Trophoblast cell (in vitro differentiated cells and primary cell): ENCODE measurements at regions not wholly inside any gene's neighbourhood (a gene's known extent, or its start where the extent isn't known, plus 50 kb on each side); places are given as distances from the start of the nearest gene placed in this dataset.
"Not testable (repeated sequence)": the region's sequence is repeated elsewhere in the genome, so short reads cannot be mapped to it uniquely, and the experiment has no call there.

Source experiments
- DNase-seq, 2 donors: peaks; one replicate each; pipeline ENCODE4 v3.0.0-alpha.2; 2016
- H2AFZ ChIP-seq: 2 replicates; pipeline ENCODE4 v1.6.1; 2013; ENCODE audit warnings: low read length, moderate library complexity, mild to moderate bottlenecking; ENCODE audit not compliant: insufficient read depth, poor library complexity
- H2AK5ac ChIP-seq: 2 replicates; pipeline ENCODE4 v1.6.1; 2013; ENCODE audit warnings: mild to moderate bottlenecking, low read length
- H2BK120ac ChIP-seq: 2 replicates; pipeline ENCODE4 v1.6.1; 2013; ENCODE audit warnings: low read length, mild to moderate bottlenecking, moderate library complexity; ENCODE audit not compliant: insufficient read depth, poor library complexity
- H2BK12ac ChIP-seq: 2 replicates; pipeline ENCODE4 v1.6.1; 2013; ENCODE audit warnings: mild to moderate bottlenecking, low read length, moderate library complexity
- H2BK5ac ChIP-seq: 2 replicates; pipeline ENCODE4 v1.6.1; 2013; ENCODE audit warnings: low read length, low read depth, moderate library complexity, mild to moderate bottlenecking; ENCODE audit not compliant: poor library complexity
- H3K14ac ChIP-seq: 2 replicates; pipeline ENCODE4 v1.6.1; 2013; ENCODE audit warnings: mild to moderate bottlenecking, low read length
- H3K18ac ChIP-seq: 2 replicates; pipeline ENCODE4 v1.6.1; 2013; ENCODE audit warnings: mild to moderate bottlenecking, low read length
- H3K23ac ChIP-seq: 2 replicates; pipeline ENCODE4 v1.6.1; 2013; ENCODE audit warnings: low read length
- H3K27ac ChIP-seq: 2 replicates; pipeline ENCODE4 v1.5.1; 2013; ENCODE audit warnings: low read depth, mild to moderate bottlenecking, inconsistent platforms, low read length, moderate library complexity
- H3K27me3 ChIP-seq: 2 replicates; pipeline ENCODE4 v1.6.1; 2013; ENCODE audit warnings: inconsistent platforms, mild to moderate bottlenecking, low read length, moderate library complexity; ENCODE audit not compliant: insufficient read depth
- H3K36me3 ChIP-seq, 2 experiments: 1 replicate in 1 of 2; 2 replicates in 1 of 2; pipeline ENCODE4 v1.6.1; 2013; ENCODE audit warnings: low read length in 2 of 2, mild to moderate bottlenecking in 2 of 2, moderate library complexity in 1 of 2; ENCODE audit not compliant: insufficient read depth in 2 of 2, control insufficient read depth in 1 of 2
- H3K4ac ChIP-seq: 2 replicates; pipeline ENCODE4 v1.6.1; 2013; ENCODE audit warnings: low read depth, mild to moderate bottlenecking, low read length, moderate library complexity
- H3K4me1 ChIP-seq, 2 experiments: 1 replicate in 1 of 2; 2 replicates in 1 of 2; pipeline ENCODE4 v1.6.1; 2013; ENCODE audit warnings: low read length in 2 of 2, mild to moderate bottlenecking in 2 of 2, moderate library complexity in 1 of 2; ENCODE audit not compliant: insufficient read depth in 2 of 2, control insufficient read depth in 1 of 2
- H3K4me2 ChIP-seq: 2 replicates; pipeline ENCODE4 v1.6.1; 2013; ENCODE audit warnings: inconsistent platforms, mild to moderate bottlenecking, low read length, moderate library complexity
- H3K4me3 ChIP-seq: 2 replicates; pipeline ENCODE4 v1.5.1; 2013; ENCODE audit warnings: mild to moderate bottlenecking, low read depth, low read length, inconsistent platforms
- H3K79me1 ChIP-seq: one replicate; pipeline ENCODE4 v1.6.1; 2013; ENCODE audit warnings: low read length
- H3K79me2 ChIP-seq: 2 replicates; pipeline ENCODE4 v1.6.1; 2013; ENCODE audit warnings: low read length, mild to moderate bottlenecking; ENCODE audit not compliant: control insufficient read depth, insufficient read depth, poor library complexity
- H3K9ac ChIP-seq: 2 replicates; pipeline ENCODE4 v1.6.1; 2013; ENCODE audit warnings: mild to moderate bottlenecking, low read length
- H3K9me3 ChIP-seq: 2 replicates; pipeline ENCODE4 v1.6.1; 2013; ENCODE audit warnings: low read depth, mild to moderate bottlenecking, control low read depth, inconsistent platforms, low read length; ENCODE audit not compliant: insufficient read depth
- H4K12ac ChIP-seq: 2 replicates; pipeline ENCODE4 v1.6.1; 2013; ENCODE audit warnings: low read depth, mild to moderate bottlenecking, low read length, moderate library complexity
- H4K8ac ChIP-seq: 2 replicates; pipeline ENCODE4 v1.6.1; 2013; ENCODE audit warnings: low read depth, mild to moderate bottlenecking, low read length, moderate library complexity
- H4K91ac ChIP-seq: one replicate; pipeline ENCODE4 v1.6.1; 2013; ENCODE audit warnings: low read depth, mild to moderate bottlenecking, low read length, moderate library complexity
- WGBS: extraction: QIAGEN DNeasy Blood & Tissue Kit; methylation state at CpG from one replicate; pipeline ENCODE4 v1.1.7; 2013; ENCODE audit warnings: missing lambda C conversion rate; ENCODE audit not compliant: insufficient read length, insufficient coverage; ENCODE audit errors: extremely low coverage; 5-methylcytosine and 5-hydroxymethylcytosine counted together

DNA sequence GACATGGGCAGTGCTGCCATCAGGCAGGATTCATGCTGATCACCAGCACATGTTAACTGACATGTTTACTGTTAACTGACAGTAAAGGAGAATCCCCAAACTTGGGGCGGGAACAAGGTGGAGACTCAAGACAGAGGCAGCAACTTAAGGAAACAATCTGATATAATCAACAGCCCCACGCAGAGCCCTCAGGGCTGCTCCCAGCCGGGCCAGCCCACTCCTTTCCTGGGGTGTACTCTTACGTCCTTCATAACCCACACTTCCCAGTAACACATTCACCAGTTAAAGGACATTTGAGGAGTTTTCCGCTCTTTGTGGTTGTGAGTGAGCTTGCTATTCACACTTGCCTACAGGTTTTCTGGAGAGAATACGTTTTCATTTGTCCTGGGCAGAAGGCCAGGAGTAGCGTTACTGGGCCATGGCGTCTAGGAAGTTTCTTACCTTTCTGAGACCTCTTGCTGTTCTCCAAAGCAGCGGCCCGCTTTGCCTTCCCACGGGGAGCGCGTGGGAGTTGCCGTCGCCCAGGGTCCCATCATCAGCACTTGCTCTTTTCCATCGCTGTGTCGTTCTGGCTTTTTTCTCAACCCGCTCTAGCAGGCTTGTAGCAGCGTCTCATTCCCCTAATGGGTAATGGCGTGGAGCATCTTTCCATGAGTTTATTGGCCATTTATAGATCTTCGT is 56.4 kb downstream of the FOXF2 start:
- Histone ChIP-seq H3K4me2 (no peak overlapping the region), H3K79me1 (no peaks in the 10 kb centered on the region), H2AK5ac (no peak overlapping the region), H2BK120ac (no peak overlapping the region), H3K18ac (no peak overlapping the region), H3K9ac (no peak overlapping the region), H3K4me1 (no peaks in the 10 kb centered on the region), H3K4ac (no peak overlapping the region), H3K4me3 (no peak overlapping the region), H4K8ac (no peak overlapping the region), H2AFZ (no peak overlapping the region), H3K9me3 (peaks cover 10% of the 10 kb centered on the region), H3K14ac (no peak overlapping the region), H4K12ac (no peak overlapping the region), H2BK5ac (no peak overlapping the region), H3K36me3 (no peaks in the 10 kb centered on the region), H3K23ac (no peak overlapping the region), H3K27ac (no peak overlapping the region), H4K91ac (no peak overlapping the region), H2BK12ac (no peak overlapping the region), H3K27me3 (no peaks in the 10 kb centered on the region), H3K79me2 (no peaks in the 10 kb centered on the region)
- no CpG with 5 or more reads among the region's 21 CpGs for WGBS
- no peak for DNase-seq

DNA sequence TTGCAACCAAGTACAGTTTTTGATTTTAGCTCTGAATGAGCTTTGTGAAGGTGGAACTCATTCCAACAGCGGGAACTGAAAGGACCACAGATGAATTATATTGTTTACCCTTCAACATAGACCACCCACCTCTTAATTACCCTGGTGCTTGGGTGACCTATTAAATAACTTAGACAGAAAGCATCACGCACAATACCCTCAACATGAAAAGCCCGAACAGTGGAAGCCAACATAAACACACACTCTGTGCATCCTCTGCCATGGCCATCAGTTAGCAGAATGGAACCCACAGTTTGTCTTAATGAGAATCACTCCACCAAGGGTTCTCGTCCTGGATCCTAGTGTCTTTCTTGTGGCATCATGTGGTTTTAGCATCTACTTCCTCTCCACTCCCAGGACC is 60.5 kb downstream of the FOXF2 start:
- no peak overlapping the region for H3K14ac ChIP-seq

DNA sequence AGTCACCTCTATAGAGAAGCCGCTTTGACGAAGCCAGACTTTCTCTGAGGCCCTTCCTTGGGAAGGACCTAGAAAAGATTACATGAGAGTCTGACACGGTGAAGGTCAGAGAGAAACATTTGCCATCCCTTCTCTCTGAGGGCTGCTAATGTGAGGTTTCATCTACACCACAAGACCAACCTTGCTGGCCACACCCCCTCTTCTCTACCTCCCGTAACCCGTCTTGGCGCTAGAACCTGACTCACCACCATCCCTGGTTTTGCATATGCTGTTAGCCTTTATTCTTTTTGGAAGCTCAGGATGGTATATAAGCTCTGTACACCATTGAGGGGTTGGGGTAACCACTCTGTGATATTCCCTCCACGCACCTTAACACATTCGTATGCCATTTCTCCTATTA is 63.6 kb downstream of the FOXF2 start:
- Histone ChIP-seq H3K9me3 (peaks cover 11% of the 10 kb centered on the region), H3K4me1 (no peaks in the 10 kb centered on the region), H3K23ac (no peak overlapping the region), H4K8ac (no peak overlapping the region), H2AK5ac (no peak overlapping the region), H2BK120ac (no peak overlapping the region), H3K4me3 (no peak overlapping the region), H3K14ac (no peak overlapping the region), H3K9ac (no peak overlapping the region), H3K4ac (no peak overlapping the region), H3K36me3 (no peaks in the 10 kb centered on the region), H2AFZ (no peak overlapping the region), H4K12ac (no peak overlapping the region), H3K4me2 (no peak overlapping the region), H2BK12ac (no peak overlapping the region), H4K91ac (no peak overlapping the region), H3K27ac (no peak overlapping the region), H3K27me3 (no peaks in the 10 kb centered on the region), H3K18ac (no peak overlapping the region), H3K79me1 (no peaks in the 10 kb centered on the region), H2BK5ac (no peak overlapping the region), H3K79me2 (no peaks in the 10 kb centered on the region)
- no CpG with 5 or more reads among the region's 8 CpGs for WGBS
- no peak for DNase-seq

More for the DNA sequence above, 60.5 kb downstream of the FOXF2 start:
- no peak overlapping the region for H3K4me3 ChIP-seq
- H3K4me2 ChIP-seq: no peak overlapping the region
- WGBS: no CpG with 5 or more reads among the region's 4 CpGs
- no peak overlapping the region for H2AFZ ChIP-seq
- no peak overlapping the region for H4K12ac ChIP-seq
- H3K27me3 ChIP-seq: no peaks in the 10 kb centered on the region
- H3K23ac ChIP-seq: no peak overlapping the region
- no peak overlapping the region for H2BK12ac ChIP-seq
- no peak overlapping the region for H2AK5ac ChIP-seq
- H3K36me3 ChIP-seq: no peaks in the 10 kb centered on the region
- no peak overlapping the region for H2BK5ac ChIP-seq
- H3K4me1 ChIP-seq: no peaks in the 10 kb centered on the region
- no peak overlapping the region for H2BK120ac ChIP-seq
- H3K27ac ChIP-seq: no peak overlapping the region
- DNase-seq: no peak
- no peak overlapping the region for H4K91ac ChIP-seq
- H3K4ac ChIP-seq: no peak overlapping the region
- no peak overlapping the region for H3K9ac ChIP-seq
- peaks cover 16% of the 10 kb centered on the region for H3K9me3 ChIP-seq
- no peaks in the 10 kb centered on the region for H3K79me1 ChIP-seq
- no peaks in the 10 kb centered on the region for H3K79me2 ChIP-seq
- H3K18ac ChIP-seq: no peak overlapping the region
- no peak overlapping the region for H4K8ac ChIP-seq

- not testable (repeated sequence) for H2AK5ac ChIP-seq, H2AFZ ChIP-seq, H3K4me1 ChIP-seq, H3K9me3 ChIP-seq, H3K23ac ChIP-seq, H2BK5ac ChIP-seq, H3K4me2 ChIP-seq, DNase-seq, H3K14ac ChIP-seq, H3K4ac ChIP-seq, H3K27ac ChIP-seq, H4K91ac ChIP-seq, H3K36me3 ChIP-seq, H2BK120ac ChIP-seq, H3K4me3 ChIP-seq, H4K8ac ChIP-seq, H3K27me3 ChIP-seq, H3K79me1 ChIP-seq, H3K79me2 ChIP-seq, H4K12ac ChIP-seq, H3K18ac ChIP-seq, H3K9ac ChIP-seq, H2BK12ac ChIP-seq
- no CpG with 5 or more reads among the region's 22 CpGs for WGBS
Observed at GRCh38 chr6:1456816-1457215, 67.4 kb downstream of the FOXF2 start.
